LNCAP (cell line): ENCODE measurements at regions not wholly inside any gene's neighbourhood (a gene's known extent, or its start where the extent isn't known, plus 50 kb on each side); places are given as distances from the start of the nearest gene placed in this dataset.

ENCODE experiments used
- TF ChIP-seq, protein P1 (sequence below): fragments of 450-650 bp; IDR thresholded peaks from 2 replicates; pipeline ENCODE4 v1.5.1; 2017; ENCODE audit warnings: mild to moderate bottlenecking

GRCh38 chr21:43322311-43322710, 104.6 kb downstream of the SIK1 start:
- TF ChIP-seq, protein P1, sequence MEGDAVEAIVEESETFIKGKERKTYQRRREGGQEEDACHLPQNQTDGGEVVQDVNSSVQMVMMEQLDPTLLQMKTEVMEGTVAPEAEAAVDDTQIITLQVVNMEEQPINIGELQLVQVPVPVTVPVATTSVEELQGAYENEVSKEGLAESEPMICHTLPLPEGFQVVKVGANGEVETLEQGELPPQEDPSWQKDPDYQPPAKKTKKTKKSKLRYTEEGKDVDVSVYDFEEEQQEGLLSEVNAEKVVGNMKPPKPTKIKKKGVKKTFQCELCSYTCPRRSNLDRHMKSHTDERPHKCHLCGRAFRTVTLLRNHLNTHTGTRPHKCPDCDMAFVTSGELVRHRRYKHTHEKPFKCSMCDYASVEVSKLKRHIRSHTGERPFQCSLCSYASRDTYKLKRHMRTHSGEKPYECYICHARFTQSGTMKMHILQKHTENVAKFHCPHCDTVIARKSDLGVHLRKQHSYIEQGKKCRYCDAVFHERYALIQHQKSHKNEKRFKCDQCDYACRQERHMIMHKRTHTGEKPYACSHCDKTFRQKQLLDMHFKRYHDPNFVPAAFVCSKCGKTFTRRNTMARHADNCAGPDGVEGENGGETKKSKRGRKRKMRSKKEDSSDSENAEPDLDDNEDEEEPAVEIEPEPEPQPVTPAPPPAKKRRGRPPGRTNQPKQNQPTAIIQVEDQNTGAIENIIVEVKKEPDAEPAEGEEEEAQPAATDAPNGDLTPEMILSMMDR: no peak

GRCh38 chr21:43321611-43322010, 105.3 kb downstream of the SIK1 start:
- TF ChIP-seq, protein P1: no peak

DNA sequence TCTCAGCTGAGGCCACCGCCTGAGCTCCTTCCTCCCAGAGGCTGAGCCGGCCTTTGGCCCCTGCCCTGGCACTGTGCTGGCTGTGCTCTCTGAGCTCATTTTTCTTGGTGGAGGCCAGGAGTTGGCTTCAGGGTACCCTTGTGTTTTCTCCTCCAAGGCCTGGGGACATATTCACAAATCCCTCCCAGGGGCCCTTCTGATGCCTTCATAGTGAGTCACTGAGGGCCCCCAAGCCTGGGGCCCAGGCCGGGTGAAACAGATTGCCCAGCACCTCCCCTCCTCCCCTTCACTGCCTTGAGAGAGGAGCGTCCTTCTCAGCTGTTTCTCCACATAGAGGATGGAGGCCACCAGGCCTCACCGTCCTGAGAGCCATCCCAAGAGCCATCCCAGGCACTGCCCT, 105.8 kb downstream of the SIK1 start:
- TF ChIP-seq, protein P1: no peak

- TF ChIP-seq, protein P1: no peak
These were observed 106.4 kb downstream of the SIK1 start for GRCh38 chr21:43320526-43320925.

- TF ChIP-seq, protein P1: no peak
These were observed 107.8 kb downstream of the SIK1 start for GRCh38 chr21:43318841-43319781.

DNA sequence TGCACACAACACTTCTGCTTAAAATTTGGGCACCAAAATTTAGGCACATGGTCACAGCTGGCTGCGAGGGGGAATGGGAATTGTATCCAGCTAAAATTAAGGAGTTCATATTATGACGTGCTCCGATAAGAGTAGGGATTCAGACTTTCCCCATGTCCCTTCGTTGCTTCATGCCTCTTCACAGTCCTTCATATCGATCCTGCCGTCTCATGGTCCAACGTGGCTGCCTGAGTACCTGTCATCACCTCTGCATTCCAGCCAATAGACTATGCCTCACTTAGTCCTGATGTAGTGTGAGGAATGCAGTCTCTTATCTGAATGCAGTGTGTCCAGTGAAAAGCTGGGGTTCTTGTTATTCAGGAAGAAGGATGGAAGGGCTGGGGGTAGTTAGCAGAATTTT, 108.6 kb downstream of the SIK1 start:
- TF ChIP-seq, protein P1: no peak

GRCh38 chr21:43317959-43318358, 109.0 kb downstream of the SIK1 start:
- TF ChIP-seq, protein P1: no peak
